Superior temporal gyrus (tissue), 1 donor: ENCODE measurements at regions not wholly inside any gene's neighbourhood (a gene's known extent, or its start where the extent isn't known, plus 50 kb on each side); places are given as distances from the start of the nearest gene placed in this dataset.

Experiments
- DNase-seq: peaks from one replicate; pipeline ENCODE4 v3.0.0-alpha.2; 2016; ENCODE audit errors: extremely low spot score

DNA sequence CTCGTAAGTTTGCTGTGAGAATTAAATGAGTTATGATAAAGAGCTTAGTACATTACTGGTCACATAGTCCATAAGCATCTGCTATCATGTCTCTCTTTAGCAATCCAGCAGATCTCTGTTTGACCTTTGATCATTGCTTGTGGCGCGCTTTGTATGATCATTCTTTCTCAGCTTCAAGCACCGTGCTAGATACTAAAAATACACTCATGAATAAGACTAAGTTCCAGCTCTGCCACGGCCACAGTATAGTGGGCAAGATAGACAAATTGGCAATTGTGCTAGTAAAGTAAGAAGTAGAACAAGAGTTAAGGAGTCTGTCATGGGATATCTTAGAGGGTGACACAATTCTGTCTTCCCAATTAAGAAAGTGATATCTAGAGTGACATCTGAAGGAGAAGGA is 75.2 kb upstream of the ADGRF1 start:
- DNase-seq, result no peak

DNA sequence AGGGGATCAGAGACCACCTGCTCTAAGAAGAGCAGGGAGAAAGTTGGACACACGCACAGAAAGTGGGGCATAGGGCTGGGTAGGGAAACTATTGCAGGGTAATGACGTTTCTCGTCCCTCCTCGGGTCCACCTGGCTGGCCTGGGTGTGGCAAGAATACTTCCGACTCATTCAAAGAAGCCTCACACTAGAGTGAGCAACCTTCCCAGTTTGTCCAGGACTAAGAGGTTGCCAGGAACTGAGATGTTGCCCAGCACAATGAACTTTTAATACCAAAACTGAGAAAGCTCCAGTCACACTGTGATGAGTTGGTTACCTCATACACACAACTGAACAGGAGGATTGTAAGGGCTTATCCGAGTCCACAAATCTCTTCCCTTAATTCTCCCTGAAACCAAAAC is 74.5 kb upstream of the ADGRF1 start:
- DNase-seq, result no peak

DNA sequence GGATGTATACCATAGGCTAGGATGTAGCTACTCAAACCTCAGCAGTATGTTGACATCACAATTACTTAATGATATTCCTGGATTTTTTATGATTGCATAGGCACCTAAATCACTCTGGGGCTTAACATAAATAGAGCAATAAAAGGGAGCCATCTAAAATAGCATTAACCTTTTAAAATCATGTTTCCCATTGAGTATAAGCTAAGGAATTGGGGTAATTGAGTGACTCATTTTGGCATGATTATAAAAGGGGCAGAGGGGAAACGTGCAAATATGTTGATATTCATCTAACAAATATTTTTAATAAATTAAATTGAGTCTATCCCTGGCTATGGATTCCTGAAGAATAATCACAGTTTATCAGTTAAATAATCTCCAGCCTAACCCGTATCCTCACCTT is 74.0 kb upstream of the ADGRF1 start:
- no peak for DNase-seq

DNA sequence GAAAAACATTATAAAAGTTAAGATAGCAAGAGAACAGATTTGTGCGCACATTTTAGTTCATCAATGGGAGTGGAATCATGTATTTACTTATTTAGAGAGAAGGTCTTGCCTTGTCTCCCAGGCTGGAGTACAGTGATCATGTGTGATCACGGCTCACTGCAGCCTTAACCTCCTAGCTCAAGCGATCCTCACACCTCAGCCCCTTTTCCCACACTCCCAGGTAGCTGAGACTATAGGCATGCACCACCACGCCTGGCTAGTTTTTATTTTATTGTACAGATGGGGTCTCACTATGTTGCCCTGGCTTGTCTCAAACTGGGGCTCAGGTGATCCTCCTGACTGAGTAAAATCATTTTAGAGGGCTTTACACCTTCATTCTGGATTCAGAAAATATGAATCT is 72.3 kb upstream of the ADGRF1 start:
- no peak for DNase-seq

DNA sequence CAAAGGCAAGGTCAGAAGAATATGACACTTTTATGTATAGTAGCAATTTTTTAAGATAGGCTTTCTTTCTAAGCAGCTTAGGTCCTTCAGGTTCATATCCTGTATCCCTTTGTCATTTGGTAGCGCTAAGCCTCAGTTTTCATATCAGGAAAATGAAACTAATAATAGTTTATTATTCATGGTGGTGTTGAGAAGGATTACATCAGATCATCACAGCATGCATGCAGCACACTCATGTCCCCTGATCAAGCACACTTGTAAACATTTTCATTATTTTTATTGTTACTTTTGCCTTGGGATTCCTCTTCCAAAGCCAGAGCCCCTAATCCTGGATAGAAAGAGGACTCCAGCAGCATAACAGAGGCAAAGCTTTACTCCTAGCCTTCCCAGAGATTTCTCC is 70.2 kb upstream of the ADGRF1 start:
- no peak for DNase-seq

DNA sequence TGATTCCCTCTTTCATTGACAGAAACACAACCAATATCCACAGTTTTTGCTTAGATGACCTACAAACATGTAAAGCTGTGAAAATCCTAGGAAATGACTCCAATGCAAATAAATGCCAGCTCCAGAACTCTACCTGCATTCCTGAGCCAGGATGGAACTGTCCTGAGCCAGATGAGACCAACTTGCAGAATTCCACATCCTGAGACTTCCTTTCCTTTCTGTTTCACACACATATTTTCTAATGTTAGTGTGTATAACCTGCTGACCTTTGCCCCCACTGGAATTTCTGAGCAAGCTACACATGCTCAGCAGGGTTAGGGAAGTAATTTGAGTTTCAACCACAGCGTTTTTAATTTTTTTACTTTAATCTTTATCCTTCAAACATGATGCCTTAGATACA is 69.6 kb upstream of the ADGRF1 start:
- DNase-seq, result no peak

DNA sequence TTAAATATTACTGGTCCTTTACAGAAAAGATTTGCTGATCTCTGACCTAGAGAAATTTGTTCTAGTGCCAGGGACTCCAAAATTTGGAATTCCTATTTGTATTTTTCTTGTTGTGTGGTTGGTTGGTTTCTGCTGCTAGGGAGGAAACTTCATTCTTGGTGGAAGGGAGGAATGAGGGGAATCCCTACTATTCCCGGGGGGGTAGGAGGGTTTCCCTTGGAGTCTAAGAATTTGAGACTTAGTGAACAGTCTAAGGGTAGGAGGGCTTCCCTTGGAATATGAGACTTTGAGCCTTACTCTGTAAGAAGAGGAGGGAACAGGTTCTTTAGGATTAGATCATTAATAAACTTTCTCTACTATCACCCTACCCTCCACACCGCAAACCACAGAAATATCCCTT is 67.1 kb upstream of the ADGRF1 start:
- no peak for DNase-seq

DNA sequence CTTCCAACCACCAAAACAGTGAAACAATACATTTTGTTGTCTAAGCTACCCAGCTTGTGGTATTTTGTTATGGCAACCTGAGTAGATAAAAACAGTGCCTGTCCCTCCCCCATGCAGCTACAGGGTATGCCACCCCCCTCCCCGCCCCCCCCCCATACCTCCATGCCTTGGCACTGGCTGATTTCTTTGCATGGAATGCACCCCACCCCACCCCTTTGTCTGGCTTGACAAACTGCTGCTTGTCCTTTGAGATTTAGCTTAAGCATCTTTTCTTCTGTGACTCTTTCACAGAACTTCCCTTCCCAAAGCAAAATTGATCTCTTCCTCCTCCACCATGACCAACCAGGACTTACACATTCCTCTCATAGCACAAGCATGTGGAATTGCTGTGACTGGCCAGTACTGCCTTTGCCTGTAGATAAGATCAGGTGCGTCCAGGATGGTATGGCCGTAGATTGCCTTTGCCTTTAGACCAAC is 64.6 kb upstream of the ADGRF1 start:
- no peak for DNase-seq

DNA sequence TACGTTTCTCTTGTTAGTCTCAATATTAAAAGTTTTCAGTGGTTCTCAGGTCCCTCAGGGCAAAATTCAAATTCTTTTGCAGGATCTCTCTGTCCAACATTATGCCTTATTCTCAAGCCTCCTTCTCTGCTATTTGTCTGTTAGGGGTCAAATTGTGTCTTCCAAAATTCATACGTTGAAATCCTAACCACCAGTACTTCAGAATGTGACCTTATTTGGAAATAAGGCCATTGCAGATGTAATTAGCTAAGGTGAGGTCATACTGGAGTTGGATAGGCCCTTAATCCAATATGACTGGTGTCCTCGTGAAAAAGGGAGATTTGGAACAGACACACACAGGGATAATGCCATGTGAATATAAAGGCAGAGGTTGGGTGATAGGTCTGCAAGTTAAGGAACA is 64.1 kb upstream of the ADGRF1 start:
- DNase-seq, result no peak

DNA sequence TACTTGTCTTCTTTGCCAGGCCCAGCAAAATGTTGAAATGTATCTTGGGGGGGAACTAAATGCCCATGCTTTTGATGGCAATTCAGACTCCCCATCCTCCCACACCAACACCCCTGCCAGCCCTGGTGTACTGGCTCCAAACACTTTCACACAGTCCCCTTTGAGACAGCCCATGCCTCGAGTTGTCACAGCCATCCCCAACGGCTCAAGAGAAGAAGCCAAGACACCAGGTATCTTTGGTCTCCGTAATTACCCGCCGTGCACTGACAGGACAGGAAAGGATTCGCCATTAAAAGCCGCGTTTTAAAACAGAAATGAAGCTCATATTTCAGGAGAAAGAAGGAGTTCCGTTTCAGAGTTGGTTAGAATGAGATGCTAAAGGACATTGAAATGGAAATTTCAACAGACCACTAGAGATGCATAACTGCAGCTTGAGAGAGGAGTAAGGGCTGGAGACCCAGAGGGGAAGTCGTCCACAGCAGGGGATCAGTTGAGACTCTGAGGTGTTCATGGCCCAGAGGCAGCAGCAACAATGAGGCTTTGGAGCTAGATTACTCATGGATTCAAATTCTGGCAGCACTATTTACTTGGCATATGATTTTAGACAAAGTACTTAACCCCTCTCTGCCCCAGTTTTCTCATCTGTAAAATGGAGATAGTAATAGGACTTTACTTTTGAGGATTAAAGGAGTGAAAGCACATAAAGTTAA is 63.5 kb upstream of the ADGRF1 start:
- no peak for DNase-seq

DNA sequence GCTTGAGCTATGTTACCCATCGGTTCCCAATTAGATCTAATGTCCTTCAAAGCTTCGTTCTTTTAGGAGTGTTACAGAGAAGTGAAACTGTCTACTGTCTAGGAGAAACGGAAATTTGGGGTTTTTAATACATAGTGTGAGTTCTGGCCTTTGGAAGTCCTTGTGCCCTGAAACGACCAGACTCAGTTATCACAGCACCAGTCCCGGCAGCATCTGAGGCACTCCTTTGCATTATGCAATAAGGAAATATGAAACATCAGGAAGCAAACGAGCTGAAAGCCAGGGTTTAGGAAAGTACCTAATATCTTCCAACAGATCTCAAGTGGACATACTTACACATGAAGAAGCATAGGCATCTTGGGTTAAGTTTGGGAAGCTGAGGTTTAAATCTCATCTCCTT is 61.8 kb upstream of the ADGRF1 start:
- peak; percentile 33 for DNase-seq

DNA sequence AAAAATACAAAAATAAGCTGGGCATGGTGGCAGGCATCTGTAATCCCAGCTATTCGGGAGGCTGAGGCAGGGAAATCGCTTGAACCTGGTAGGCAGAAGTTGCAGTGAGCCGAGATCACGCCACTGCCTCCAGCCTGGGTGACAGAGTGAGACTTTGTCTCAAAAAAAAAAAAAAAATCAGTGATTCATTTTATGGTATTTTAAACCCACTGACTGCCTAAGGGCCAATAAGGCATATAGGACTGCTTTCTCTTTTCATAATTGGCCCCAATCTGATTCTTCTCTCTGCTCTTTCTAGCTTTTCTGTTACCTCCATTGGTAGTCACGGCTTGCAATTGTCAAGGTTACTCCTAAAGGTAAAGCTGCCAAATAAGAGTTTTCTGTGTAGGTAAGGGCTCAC is 60.2 kb upstream of the ADGRF1 start:
- DNase-seq, result no peak

DNA sequence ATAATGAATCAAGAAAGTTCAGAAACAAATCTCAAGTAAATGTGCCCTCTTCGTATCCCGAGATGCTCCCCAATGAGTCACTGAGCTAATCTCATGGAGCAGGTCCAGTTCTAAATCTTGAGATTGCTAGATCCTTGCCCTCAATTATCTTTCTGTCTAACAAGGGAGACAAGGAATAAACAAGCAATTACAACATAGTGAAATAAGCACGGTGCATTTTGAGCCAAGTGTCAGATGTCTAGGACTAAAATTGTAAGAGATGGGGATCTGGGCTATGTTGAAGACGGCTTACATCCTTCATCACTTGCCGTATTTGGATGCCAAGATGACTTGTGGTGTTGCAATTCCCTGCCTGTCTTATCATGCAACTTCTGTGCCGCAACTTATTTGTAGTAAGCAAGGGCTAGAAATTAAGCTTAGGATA is 56.5 kb upstream of the ADGRF1 start:
- no peak for DNase-seq

DNA sequence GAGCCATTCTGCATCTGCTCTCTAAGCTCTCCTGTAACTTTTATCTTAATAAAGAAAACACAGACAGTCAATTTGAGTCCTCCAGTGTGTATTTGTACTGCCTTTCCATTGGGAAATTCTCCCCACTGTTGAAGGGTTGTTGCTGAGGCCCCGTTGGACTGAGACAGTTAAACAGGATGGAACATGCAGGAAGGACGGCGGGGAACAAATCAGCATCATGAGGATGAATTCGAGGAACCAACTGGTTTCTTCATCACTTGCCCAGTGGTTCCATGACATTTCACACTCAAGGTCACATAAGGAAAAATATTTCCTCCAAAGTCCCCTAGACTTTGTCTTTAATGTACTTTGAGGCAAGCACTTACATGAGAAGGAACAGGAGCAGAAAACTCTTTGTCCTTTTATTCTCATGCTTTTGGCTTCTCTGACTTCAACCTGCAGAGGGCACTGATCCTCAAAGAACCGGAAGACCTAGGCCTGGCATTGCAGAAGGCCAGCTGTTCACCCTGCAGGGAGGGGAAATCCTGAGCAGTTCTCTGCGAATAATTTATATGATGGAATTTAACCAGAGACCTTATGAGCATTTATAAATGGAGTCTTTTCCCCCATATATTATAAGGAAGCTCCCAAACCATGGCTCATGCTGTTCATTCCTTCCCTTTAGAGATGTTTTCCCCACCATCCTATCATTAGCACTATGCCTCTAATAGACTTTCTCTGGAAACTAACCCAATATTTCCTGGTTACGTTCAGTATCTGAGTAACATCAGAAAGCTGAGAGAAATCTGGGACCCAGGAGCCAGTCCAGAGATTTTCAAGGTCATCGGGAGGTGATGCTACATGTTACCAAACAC is 55.2 kb upstream of the ADGRF1 start:
- DNase-seq, result peak; percentile 87

DNA sequence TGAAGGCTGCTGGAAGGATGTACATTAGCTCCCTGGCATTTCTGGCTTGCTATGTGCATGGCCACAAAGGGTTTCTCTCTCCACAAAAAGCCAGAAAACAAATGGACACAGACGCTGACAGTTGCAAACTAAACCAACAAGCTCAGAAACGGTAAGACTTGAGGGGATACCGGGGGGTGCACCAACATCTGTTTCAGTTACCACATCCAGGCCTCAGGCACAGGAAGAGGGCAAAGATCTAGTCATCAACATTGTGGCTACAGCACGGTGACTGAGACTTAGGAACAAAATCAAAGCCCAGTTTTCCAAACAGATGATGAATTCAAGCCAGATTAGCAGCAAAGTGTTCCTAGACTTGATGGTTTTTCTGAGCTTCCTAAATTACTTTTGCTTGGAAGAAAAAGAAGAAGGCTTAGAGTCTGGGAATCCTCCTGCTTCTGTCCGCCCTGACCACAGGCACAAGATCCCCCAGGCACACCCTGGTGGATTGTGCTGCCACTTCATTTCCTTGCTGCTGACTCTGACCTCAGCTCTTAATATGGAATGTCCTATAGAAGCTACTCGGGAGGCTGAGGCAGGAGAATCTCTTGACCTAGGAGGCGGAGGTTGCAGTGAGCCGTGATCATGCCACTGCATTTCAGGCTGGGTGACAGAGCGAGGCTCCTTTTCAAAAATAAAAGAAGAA is 54.2 kb upstream of the ADGRF1 start:
- DNase-seq, result no peak

DNA sequence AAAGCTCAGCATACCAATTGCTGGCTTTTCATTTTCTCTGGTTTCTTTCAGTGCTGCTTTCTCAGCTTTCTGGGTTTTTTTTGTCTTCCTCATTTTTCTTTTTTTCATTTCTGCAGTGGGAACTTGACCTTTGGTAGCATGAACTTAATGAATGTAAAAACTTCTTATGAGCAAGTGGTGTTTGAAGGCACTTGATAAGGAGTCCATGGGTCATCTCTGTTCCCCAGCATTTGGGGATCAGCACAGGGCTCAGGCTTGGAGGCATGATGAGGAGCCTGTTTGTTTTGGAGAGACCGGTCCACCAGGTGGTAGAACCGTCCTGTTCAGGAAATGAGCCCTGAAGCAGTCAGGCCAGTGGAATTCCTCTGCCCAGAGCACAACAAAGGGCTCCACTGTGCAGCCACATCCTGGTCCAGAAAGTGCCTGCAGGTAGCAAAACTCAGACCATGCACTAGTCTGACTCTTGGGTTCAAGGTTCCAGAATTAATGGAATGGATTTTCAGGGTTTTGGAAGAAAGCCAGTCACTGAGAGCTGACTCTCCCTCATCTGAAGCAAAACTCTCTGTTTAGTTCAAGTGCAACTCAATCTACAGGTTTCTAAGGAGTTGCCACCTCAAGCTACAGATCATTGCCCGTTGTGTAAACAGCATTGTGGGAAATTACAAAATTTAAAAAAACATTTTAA is 52.3 kb upstream of the ADGRF1 start:
- DNase-seq, result no peak

DNA sequence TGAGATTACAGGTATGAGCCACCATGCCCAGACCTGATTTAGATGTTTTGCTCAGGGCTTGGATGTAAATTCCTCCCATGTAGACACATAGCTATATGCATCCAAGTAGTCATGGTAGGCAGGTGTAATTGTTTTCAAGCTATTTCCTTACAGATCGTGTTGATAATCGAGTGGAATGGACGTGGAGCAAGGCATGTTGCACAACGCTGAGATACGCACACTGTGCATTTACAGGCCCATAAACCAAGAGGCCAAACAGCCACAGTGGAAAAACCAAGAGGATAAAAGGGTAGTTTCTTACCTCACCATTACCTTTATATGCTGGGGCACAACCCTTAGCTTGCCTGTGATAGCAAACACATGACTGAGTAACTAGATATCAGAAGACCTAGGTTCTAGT is 51.0 kb upstream of the ADGRF1 start:
- DNase-seq, result no peak

DNA sequence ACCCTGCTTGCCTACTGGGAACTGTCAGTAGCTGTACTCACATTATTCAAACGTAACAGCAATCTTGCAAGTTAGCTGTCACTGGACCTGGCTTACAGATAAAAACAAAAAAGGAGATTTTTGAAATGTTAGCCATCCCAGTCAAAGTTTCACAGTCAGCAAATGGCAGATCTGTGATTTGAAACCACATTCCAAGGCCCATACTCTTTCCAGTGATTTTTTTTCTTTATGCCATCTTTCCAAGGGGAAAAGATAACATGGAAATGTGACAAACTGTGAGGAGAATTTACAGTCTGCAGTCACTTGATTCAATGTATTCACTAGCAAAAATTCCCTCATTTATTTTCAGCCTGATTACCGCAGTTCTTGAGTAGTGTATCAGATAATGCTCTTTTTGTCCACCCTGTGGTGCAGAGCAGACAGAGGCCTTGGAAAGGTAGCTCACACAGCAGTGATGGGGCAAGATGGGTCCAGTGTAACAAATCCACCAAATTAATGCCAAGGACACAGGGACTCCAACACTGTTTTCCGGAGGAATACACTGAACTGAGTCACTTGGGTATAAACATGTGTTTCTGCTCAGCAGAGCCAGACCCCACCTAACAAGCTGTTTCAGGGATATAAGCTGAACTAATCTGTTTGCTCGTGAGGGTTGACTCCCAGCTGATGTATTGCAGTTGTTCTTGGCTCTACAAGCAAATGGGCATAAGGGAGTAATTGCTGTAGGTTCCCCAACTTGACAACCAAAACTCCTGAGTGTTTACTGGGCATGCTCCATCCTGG is 49.9 kb upstream of the ADGRF1 start:
- DNase-seq, result no peak
